Right ventricle myocardium superior (tissue), 1 donor: ENCODE measurements at regions not wholly inside any gene's neighbourhood (a gene's known extent, or its start where the extent isn't known, plus 50 kb on each side); places are given as distances from the start of the nearest gene placed in this dataset.

Experiments
- ATAC-seq: fragments of 200-7000 bp; cut with Tn5 transposase; one replicate; pipeline ENCODE4 v1.9.1; 2020; ENCODE audit warnings: mild to moderate bottlenecking; ENCODE audit not compliant: poor library complexity
- DNase-seq: peaks from one replicate; pipeline ENCODE4 v3.0.0-alpha.2; 2020
- intact Hi-C: fragments of 100-400 bp; cut with DNase I; formaldehyde crosslinking; loops from one replicate; pipeline ENCODE4 v1.11.2; 2022
- donor health status: DM: no; HTN: yes; CAD: no; lungs with severe emphysema.

- peak; percentile 78 for DNase-seq
- peak; percentile 73 for ATAC-seq
- intact Hi-C loops, result loop anchor here (5.0 kb wide), 1 partner anchor 186 kb away; no protein-coding TSS in a partner anchor
These were observed 329.3 kb upstream of the NOCT start for GRCh38 chr4:138686106-138686835.

DNA sequence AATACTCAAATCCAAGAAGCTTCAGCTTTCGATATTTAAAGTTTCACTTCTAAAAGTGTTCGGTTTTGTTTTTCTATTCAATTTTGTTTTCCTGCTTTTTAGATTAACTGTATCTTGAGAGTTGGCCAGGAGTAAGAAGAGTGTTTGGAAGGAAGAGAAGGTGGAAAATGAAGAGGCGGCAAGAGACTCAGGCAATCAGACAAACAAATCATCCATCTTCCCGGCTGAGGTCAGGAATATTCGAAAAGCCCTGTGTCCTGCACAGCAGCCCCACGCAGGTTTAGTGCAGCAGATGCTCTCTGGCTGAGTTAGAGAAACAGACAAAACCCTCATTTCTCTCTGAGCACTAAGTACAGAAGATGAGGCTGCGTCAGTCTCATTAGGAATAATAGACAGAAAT lies 330.3 kb upstream of the NOCT start:
- ATAC-seq, result no peak
- intact Hi-C loops, result loop anchor here (5.0 kb wide), 1 partner anchor 187 kb away; no protein-coding TSS in a partner anchor
- DNase-seq, result no peak

GRCh38 chr4:138680989-138681604 lies 334.5 kb upstream of the NOCT start:
- ATAC-seq, result peak; percentile 79

GRCh38 chr4:138680256-138680655 lies 335.3 kb upstream of the NOCT start:
- no peak for DNase-seq
- intact Hi-C loops, result loop anchor here (5.0 kb wide), 1 partner anchor 643 kb away; no protein-coding TSS in a partner anchor
- no peak for ATAC-seq

More at GRCh38 chr4:138680989-138681604, 334.5 kb upstream of the NOCT start:
- intact Hi-C loops, result loop anchor here (5.0 kb wide), 1 partner anchor 644 kb away; no protein-coding TSS in a partner anchor
- peak; percentile 77 for DNase-seq

GRCh38 chr4:138678985-138679746 lies 336.4 kb upstream of the NOCT start:
- ATAC-seq (no peak), DNase-seq (no peak)
- intact Hi-C loops, result loop anchor here (10.0 kb wide), 1 partner anchor 494 kb away; no protein-coding TSS in a partner anchor

DNA sequence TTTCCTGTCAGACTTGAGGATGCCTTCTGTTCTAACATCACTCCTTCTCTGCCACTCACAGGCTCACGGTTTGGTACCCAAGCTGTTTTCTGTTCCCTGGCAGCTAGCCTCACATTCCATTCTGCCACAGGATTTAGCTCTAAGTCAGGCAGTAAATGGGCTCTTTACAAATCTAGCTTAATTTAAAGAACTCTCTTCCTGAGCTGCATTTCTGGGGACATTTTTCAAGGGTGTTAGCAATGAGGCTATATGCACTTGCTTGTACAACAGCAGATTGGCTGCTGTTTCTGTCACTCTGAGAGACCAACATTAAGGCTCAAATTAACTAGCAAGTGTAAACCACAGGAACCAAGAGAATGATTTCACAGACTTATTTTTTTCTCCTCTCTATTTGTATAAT lies 337.8 kb upstream of the NOCT start:
- no peak for ATAC-seq
- intact Hi-C loops, result loop anchor here (10.0 kb wide), 1 partner anchor 493 kb away; no protein-coding TSS in a partner anchor
- DNase-seq, result no peak

DNA sequence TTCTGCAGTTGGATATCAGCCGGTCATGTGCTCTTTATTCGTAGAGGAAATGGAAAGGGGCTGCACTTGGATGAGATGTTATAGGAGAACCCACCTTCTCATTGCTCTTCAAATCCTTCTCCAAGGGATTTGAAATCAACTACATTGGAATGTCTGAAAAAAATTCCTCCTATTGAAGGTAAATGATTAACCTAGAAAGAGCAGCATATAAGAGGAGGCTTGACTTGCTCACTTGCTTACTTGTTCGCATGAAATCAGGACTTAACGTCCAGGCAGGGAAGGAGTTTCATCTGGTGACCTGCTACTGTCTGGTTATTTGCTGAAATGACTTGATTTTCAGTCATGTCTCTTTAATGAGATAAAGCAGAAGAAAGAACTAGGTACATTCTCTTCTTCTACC lies 338.4 kb upstream of the NOCT start:
- ATAC-seq (no peak), DNase-seq (no peak)
- intact Hi-C loops, result loop anchor here (10.0 kb wide), 1 partner anchor 492 kb away; no protein-coding TSS in a partner anchor

DNA sequence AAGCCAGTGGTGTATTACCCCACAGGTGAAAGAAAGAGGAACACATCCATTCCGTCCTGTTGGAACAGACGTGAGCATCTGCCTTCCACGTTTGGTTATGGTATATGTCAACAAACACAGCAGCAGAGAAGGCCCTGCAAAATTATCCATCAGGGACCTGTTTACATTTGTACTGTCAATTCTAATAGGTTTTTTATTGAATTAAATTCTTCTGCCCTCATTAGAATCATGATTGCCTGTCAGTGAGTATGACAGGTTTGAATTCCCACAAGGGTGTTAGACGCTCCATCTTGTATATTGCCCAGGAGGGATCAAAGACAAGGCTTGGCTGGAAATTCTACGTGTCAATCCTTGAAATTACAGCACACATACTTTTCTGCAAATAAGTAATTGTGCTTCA lies 339.9 kb upstream of the NOCT start:
- intact Hi-C loops, result loop anchor here (10.0 kb wide), 1 partner anchor 491 kb away; no protein-coding TSS in a partner anchor
- ATAC-seq (no peak), DNase-seq (no peak)

DNA sequence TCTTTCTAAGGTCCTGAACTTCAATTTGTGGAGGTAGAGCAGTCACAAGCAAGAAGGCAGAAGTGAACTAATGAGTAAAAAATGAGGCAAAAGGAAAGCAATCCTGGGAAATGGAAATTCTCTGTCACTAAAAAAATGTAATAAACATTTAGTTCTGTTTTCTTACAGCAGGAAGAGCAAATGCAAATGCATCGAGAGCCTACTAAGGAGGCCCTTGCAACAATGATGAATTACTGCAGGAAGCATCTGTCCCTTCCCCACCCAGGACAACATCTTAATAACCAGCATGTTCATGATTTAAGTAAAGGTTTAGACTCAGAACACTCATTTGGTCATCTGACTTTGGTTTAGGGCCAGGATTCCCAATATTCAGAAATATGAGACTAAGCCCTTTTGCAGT lies 341.4 kb upstream of the NOCT start:
- no peak for DNase-seq
- ATAC-seq, result no peak
- intact Hi-C loops, result loop anchor here (10.0 kb wide), 1 partner anchor 489 kb away; no protein-coding TSS in a partner anchor

GRCh38 chr4:138673053-138673452 lies 342.5 kb upstream of the NOCT start:
- ATAC-seq, result peak; percentile 60
- no peak for DNase-seq
- intact Hi-C loops, result loop anchor here (10.0 kb wide), 1 partner anchor 488 kb away; no protein-coding TSS in a partner anchor

- ATAC-seq (peak; percentile 22), DNase-seq (no peak)
- intact Hi-C loops, result loop anchor here (10.0 kb wide), 1 partner anchor 488 kb away; no protein-coding TSS in a partner anchor
These were observed 343.1 kb upstream of the NOCT start for GRCh38 chr4:138672393-138672976.

DNA sequence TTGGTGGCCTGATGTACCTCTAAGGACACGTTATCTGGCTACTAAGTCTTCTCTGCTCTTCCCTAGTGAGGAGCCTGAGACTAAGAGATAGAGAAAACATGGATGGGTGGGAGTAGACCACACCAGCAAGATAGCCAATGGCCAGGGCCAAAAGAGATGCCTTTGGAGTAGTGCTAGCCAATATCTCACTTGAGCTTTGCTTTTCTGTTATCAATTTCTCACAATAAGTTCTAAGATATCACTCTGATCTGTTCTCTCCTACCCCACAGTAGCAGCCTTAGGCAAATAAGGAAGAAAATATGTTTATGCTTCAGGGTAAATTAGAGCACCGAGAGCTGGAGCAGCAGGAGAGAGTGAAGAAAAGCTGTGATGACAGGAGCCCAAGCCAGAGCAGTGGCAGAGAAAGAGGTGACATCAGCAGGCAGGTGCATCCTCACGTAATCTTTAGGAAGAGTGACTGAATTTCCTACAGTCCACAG lies 343.9 kb upstream of the NOCT start:
- no peak for ATAC-seq
- no peak for DNase-seq
- intact Hi-C loops, result loop anchor here (10.0 kb wide), 1 partner anchor 487 kb away; no protein-coding TSS in a partner anchor

DNA sequence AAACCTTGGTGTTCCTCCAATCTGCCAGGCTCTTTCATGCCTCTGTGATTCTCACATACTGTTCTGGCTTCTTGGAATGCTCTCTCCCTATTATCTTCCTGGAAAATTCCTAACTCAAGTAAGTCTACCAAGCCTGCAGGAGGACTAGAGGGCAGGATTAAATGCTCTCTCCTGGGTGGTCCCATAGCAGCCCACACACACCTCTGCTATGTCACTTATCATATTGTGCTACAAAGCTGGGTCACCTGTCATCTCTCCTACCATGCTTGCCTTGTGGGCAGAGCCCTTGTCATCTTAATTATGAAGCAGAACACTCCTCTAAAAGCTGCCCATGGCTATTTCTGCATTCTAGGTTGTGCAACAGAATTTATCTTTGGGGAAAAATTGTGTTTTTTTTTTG lies 344.5 kb upstream of the NOCT start:
- intact Hi-C loops, result loop anchor here (10.0 kb wide), 1 partner anchor 486 kb away; no protein-coding TSS in a partner anchor
- ATAC-seq, result no peak

GRCh38 chr4:138670681-138671080 lies 344.9 kb upstream of the NOCT start:
- ATAC-seq, result no peak
- DNase-seq, result no peak
- intact Hi-C loops, result loop anchor here (10.0 kb wide), 1 partner anchor 486 kb away; no protein-coding TSS in a partner anchor

More for the DNA sequence above, 344.5 kb upstream of the NOCT start:
- DNase-seq, result no peak

DNA sequence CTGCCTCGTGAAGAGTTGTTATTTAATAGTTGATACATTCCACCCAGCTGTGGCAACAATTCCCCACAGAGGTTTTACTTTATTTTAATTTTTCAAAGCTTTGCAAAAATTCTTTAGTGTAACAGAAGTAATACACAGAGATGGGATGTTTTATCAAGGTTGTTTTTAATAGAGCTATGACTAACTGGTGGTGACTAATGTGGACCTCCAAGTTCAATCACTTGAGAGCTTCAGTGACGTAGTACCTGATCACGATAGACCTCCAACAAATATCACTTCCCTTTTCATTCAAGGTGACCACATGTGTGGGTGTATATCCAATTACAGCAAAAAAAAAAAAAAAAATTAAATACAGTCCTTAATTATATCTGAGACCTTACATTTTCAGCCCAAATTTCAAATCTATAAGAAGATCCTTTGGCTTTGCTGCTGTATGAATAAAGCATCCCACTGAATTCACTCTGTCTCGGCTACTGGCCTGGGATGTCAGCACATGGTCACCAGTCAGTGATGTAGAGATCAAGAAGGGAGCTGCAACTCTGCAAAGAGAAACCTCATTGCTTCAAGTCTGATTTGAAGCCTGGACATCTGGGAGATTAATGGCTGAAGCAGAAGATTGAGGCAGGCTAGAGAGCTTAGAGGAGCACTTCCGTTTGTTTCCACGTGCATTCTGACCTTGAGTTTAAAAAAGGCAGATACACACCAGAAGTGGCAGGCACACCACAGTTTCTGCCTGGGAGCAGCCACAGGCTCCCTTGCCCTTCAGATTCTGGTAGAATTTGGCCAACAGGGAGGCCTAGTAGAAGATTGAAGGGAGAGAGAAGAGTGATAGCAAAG lies 345.9 kb upstream of the NOCT start:
- DNase-seq (no peak), ATAC-seq (no peak)
- intact Hi-C loops, result loop anchor here (10.0 kb wide), 1 partner anchor 485 kb away; no protein-coding TSS in a partner anchor

DNA sequence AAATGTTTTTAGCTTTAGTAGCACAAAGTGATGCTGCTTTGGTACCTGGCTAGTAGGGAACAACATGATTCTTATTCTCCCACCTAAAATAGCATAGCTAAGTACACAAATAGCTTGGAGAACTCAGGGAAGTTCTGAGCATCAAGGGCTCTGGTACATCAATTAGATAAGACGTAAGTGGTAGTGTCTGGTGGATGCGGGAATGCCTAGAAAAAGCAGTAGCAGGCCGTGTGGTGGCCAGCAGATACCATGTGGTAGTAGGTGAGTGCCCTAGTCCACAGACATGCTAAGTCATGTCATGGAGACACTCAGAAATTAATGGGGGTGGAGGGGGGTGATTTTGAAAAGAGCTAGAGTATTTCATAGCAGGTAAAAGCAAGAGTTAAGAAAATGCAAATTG lies 347.3 kb upstream of the NOCT start:
- peak; percentile 26 for ATAC-seq
- DNase-seq, result no peak
- intact Hi-C loops, result no loop called here

DNA sequence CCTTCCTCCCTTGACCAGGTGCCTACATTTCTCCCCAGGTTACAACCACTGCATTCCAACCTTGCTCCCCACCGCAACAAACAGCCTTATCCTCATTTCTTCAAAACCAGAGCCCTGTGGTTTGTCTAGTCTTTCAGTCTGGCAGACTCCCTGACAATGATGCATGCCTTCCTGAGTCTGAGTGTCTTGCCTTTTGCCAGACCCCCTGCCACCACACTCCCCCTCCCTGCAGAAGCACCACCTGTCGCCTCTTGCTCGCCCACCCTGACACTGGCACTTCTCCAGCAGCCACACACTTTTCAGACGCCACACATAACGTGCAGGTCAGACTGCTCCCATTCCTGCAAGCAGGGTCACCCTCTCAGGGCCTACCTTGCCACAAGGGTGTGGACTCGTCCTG lies 349.2 kb upstream of the NOCT start:
- intact Hi-C loops, result no loop called here
- ATAC-seq, result no peak
- DNase-seq, result no peak
